ENCODE measurements at regions not wholly inside any gene's neighbourhood (a gene's known extent, or its start where the extent isn't known, plus 50 kb on each side); places are given as distances from the start of the nearest gene placed in this dataset.

DNA sequence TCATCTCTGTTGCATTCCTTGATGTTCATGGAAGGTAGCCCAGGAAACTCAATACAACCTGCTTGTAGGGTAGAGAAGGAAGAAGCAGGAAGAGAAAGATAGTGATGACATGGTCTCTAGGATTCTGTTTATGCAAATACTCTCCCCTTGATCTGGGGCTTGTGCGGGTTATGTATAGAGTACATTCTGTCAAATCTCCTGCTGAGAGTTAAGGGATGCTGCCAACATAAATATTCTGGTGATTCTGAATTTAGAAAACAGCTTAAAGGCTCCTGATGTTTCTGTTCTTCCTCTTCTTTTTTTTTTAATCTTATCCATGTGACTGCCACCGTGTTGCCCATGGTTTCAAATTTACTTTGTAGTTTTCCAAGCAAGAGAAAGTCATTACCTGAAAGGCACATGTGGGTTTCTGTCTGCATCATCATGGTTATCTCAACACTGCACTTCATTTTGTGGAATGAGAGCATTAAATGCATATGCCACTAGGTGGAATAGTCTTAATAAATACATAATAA lies 150.6 kb downstream of the RPS12 start:
- no peak for TF ChIP-seq EZH2 (IDR thresholded peaks at IDR 0.05; ENCODE audit: low read depth, low read length, severe bottlenecking)
- no peak for TF ChIP-seq POLR2A (IDR thresholded peaks at IDR 0.05; ENCODE audit: control extremely low read depth in 1 of 2, low read depth in 2 of 2, low read length in 2 of 2)
- no peak for TF ChIP-seq SUZ12 (IDR thresholded peaks at IDR 0.05; ENCODE audit: low read length)
- TF ChIP-seq EP300 (IDR thresholded peaks at IDR 0.05; ENCODE audit: borderline replicate concordance in 1 of 2, low read depth in 2 of 2, low read length in 2 of 2): no peak
- no peak for TF ChIP-seq NRF1 (IDR thresholded peaks at IDR 0.05; ENCODE audit: low read depth, low read length)
- TF ChIP-seq RAD21 (IDR thresholded peaks at IDR 0.05 in 1 of 2, conservative IDR thresholded peaks at IDR 0.05 in 1 of 2; ENCODE audit: low read depth in 2 of 2, low read length in 2 of 2): no peak
- TF ChIP-seq, protein P1, sequence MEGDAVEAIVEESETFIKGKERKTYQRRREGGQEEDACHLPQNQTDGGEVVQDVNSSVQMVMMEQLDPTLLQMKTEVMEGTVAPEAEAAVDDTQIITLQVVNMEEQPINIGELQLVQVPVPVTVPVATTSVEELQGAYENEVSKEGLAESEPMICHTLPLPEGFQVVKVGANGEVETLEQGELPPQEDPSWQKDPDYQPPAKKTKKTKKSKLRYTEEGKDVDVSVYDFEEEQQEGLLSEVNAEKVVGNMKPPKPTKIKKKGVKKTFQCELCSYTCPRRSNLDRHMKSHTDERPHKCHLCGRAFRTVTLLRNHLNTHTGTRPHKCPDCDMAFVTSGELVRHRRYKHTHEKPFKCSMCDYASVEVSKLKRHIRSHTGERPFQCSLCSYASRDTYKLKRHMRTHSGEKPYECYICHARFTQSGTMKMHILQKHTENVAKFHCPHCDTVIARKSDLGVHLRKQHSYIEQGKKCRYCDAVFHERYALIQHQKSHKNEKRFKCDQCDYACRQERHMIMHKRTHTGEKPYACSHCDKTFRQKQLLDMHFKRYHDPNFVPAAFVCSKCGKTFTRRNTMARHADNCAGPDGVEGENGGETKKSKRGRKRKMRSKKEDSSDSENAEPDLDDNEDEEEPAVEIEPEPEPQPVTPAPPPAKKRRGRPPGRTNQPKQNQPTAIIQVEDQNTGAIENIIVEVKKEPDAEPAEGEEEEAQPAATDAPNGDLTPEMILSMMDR (IDR thresholded peaks at IDR 0.05; ENCODE audit: control extremely low read depth in 1 of 3, insufficient read depth in 1 of 3, low read depth in 1 of 3, low read length in 3 of 3): no peak
- no peak for TF ChIP-seq RNF2 (IDR thresholded peaks at IDR 0.05; ENCODE audit: borderline replicate concordance, low read depth, low read length, missing control alignments, poor library complexity, severe bottlenecking)
- no peak for TF ChIP-seq MAFK (IDR thresholded peaks at IDR 0.05; ENCODE audit: low read depth, low read length)
- TF ChIP-seq ZNF274 (IDR thresholded peaks at IDR 0.05; ENCODE audit: borderline replicate concordance, extremely low read depth, low read length): no peak
- TF ChIP-seq TAF1 (IDR thresholded peaks at IDR 0.05; ENCODE audit: low read depth, low read length): no peak

Measured in H1 (cell line).